LNCAP (cell line): ENCODE measurements at regions not wholly inside any gene's neighbourhood (a gene's known extent, or its start where the extent isn't known, plus 50 kb on each side); places are given as distances from the start of the nearest gene placed in this dataset.

Source experiments
- TF ChIP-seq, protein P1 (sequence below): fragments of 450-650 bp; IDR thresholded peaks from 2 replicates; pipeline ENCODE4 v1.5.1; 2017; ENCODE audit warnings: mild to moderate bottlenecking

DNA sequence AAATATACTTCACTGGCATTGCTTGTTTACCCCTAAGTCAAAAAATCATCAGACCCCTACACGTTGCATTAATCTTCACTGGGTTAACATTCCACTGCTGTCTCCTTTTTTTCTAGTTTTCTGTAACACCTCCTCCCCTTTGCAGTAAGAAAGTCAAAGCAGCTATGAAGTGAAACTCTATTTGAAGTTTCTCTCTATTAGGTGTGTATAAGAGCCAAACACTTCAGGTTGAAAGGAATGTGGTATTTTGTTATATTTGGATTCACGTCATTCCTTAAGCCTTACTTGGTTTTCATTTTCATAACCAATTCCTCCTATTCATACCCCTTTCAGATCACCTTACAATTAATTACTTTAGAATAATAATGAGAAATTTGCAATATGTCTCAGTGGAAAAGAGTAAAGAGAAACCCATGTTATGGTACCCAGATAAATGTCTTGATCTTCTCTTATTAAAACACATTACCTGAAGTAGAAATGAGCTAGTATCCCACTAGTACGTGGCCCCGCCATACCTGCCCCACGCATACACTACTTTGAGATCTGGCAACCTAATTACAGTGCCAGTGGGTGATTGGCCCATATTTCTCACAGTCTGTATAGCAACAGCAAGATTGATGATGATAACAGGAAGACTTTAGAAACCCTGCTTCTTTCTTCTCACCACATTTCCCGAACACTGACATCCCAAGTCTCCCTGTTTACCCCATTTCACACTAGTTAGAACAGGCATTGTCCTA, 236.4 kb upstream of the RGS6 start:
- TF ChIP-seq, protein P1, sequence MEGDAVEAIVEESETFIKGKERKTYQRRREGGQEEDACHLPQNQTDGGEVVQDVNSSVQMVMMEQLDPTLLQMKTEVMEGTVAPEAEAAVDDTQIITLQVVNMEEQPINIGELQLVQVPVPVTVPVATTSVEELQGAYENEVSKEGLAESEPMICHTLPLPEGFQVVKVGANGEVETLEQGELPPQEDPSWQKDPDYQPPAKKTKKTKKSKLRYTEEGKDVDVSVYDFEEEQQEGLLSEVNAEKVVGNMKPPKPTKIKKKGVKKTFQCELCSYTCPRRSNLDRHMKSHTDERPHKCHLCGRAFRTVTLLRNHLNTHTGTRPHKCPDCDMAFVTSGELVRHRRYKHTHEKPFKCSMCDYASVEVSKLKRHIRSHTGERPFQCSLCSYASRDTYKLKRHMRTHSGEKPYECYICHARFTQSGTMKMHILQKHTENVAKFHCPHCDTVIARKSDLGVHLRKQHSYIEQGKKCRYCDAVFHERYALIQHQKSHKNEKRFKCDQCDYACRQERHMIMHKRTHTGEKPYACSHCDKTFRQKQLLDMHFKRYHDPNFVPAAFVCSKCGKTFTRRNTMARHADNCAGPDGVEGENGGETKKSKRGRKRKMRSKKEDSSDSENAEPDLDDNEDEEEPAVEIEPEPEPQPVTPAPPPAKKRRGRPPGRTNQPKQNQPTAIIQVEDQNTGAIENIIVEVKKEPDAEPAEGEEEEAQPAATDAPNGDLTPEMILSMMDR: no peak

- TF ChIP-seq, protein P1: no peak
Measured at GRCh38 chr14:71698027-71698426, 234.2 kb upstream of the RGS6 start.

DNA sequence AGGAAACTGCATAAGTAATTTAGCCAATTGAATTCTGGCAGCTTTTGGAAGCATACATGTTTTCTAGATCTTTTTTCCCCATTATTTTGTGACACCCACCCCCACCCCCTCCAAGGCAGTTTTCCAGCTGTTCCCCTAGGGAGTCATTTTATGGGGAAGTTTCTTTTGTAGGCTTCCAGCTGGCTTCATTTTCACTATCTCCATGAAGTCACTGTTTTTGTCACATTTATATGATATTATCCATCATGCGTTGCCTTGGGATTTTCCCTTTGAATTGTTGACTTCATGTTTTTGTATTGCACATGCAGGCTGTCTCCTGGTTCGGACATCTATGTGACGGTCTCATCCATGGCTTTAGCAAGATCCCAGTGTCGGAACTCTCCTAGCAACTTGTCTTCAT, 233.6 kb upstream of the RGS6 start:
- TF ChIP-seq, protein P1: no peak

DNA sequence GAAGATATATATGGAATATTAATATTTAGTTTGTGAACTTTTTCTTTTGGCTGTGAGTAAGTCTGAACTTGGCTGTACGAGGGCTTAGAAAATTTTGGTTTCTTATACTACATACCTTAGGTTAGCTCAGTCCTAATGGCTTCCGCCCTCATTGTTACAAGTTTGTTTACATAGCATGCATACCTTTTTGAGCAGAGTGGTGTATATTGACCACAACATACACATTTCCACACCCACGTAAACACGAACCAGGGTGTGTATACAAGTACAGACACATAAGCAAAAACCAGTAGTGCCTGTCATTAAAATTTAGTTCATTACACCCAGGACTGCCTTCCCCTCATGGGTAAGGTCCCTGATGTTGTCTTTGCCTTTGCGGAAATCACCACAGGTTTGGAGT, 230.2 kb upstream of the RGS6 start:
- TF ChIP-seq, protein P1: no peak

DNA sequence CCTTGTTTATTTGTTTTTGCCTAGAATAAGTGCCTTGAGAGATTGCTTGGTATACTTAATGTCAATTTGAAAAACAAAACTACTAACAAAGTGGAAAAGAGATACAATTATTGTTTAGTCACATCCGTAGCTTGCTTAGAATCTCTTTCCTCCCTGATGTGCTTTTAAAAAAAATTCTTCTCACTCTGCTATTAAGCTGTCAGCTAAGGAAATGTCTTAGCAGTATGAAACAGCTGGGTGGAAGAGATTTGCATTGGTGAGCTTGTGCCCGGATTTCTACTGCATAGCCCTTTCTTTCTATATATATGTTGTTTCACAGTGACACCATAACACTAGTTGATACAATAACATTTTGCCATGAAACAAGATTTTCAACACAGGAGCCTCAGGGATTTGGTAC, 229.4 kb upstream of the RGS6 start:
- TF ChIP-seq, protein P1: no peak

- TF ChIP-seq, protein P1: no peak
Measured at GRCh38 chr14:71703477-71703876, 228.8 kb upstream of the RGS6 start.

- TF ChIP-seq, protein P1: no peak
Measured at GRCh38 chr14:71704210-71704609, 228.0 kb upstream of the RGS6 start.

DNA sequence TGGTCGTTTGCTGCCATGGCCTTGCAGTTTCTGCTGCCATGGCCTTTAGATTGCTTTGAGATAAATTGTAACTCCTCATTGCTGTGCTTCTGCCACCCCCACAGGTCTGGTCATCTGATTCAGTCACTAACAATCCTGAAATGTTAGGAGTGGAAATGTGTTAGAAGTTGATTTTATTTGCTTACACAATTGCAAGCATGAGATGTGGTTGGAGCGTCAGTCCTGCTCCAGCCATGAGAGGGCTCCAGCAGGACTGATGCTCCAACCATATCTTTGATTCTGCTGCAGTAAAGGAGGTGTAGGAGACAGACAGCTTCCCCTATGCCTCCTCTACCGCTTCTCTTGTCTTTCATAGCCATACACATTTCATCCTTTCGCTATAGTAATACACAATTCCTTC, 226.8 kb upstream of the RGS6 start:
- TF ChIP-seq, protein P1: no peak
